ENCODE measurements at regions not wholly inside any gene's neighbourhood (a gene's known extent, or its start where the extent isn't known, plus 50 kb on each side); places are given as distances from the start of the nearest gene placed in this dataset.

DNA sequence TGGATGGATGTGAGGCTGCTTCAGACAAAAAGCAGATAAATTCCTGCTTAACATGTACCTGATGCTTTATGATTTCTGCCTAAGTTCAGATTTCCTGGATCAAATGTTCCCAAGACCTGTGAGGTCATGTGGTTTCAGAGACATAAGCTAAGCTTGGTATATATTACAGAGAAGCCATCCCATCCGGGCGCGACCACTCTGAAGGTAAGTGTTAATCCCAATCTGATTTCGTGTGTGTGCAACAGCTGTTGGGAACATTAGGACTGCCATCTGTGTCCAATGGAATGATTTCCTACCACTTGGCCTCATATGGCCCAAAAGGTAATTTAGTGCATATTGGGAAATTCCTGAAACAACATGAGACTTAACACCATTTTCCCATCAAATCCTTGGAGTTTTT lies 199.1 kb downstream of the HS3ST3B1 start:
- TF ChIP-seq JUND (IDR thresholded peaks at IDR 0.05; ENCODE audit: low read length) (no peak), POLR2AphosphoS5 (IDR thresholded peaks at IDR 0.05; ENCODE audit: low read depth, low read length) (no peak), POLR2A (IDR thresholded peaks at IDR 0.05; ENCODE audit: control extremely low read depth in 1 of 2, low read depth in 2 of 2, low read length in 2 of 2) (no peak), SIN3A (conservative IDR thresholded peaks at IDR 0.05 in 1 of 2, IDR thresholded peaks at IDR 0.05 in 1 of 2; ENCODE audit: low read depth in 1 of 2, low read length in 2 of 2) (no peak), KDM4A (IDR thresholded peaks at IDR 0.05; ENCODE audit: low read depth, low read length, severe bottlenecking) (no peak), EZH2 (IDR thresholded peaks at IDR 0.05; ENCODE audit: low read depth, low read length, severe bottlenecking) (no peak), CREB1 (IDR thresholded peaks at IDR 0.05) (no peak), TAF1 (IDR thresholded peaks at IDR 0.05; ENCODE audit: low read depth, low read length) (no peak)
- TF ChIP-seq, protein P1, sequence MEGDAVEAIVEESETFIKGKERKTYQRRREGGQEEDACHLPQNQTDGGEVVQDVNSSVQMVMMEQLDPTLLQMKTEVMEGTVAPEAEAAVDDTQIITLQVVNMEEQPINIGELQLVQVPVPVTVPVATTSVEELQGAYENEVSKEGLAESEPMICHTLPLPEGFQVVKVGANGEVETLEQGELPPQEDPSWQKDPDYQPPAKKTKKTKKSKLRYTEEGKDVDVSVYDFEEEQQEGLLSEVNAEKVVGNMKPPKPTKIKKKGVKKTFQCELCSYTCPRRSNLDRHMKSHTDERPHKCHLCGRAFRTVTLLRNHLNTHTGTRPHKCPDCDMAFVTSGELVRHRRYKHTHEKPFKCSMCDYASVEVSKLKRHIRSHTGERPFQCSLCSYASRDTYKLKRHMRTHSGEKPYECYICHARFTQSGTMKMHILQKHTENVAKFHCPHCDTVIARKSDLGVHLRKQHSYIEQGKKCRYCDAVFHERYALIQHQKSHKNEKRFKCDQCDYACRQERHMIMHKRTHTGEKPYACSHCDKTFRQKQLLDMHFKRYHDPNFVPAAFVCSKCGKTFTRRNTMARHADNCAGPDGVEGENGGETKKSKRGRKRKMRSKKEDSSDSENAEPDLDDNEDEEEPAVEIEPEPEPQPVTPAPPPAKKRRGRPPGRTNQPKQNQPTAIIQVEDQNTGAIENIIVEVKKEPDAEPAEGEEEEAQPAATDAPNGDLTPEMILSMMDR (IDR thresholded peaks at IDR 0.05; ENCODE audit: control extremely low read depth in 1 of 3, insufficient read depth in 1 of 3, low read depth in 1 of 3, low read length in 3 of 3) = no peak
- TF ChIP-seq, protein P2, sequence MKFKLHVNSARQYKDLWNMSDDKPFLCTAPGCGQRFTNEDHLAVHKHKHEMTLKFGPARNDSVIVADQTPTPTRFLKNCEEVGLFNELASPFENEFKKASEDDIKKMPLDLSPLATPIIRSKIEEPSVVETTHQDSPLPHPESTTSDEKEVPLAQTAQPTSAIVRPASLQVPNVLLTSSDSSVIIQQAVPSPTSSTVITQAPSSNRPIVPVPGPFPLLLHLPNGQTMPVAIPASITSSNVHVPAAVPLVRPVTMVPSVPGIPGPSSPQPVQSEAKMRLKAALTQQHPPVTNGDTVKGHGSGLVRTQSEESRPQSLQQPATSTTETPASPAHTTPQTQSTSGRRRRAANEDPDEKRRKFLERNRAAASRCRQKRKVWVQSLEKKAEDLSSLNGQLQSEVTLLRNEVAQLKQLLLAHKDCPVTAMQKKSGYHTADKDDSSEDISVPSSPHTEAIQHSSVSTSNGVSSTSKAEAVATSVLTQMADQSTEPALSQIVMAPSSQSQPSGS (IDR thresholded peaks at IDR 0.05; ENCODE audit: low read length) = no peak
- TF ChIP-seq, protein P3, sequence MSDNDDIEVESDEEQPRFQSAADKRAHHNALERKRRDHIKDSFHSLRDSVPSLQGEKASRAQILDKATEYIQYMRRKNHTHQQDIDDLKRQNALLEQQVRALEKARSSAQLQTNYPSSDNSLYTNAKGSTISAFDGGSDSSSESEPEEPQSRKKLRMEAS (IDR thresholded peaks at IDR 0.05) = no peak

All from H1 (cell line).